GM12873 (cell line): ENCODE measurements at regions not wholly inside any gene's neighbourhood (a gene's known extent, or its start where the extent isn't known, plus 50 kb on each side); places are given as distances from the start of the nearest gene placed in this dataset.

ENCODE experiments used
- TF ChIP-seq, protein P1 (sequence below): IDR thresholded peaks from 2 replicates; pipeline ENCODE4 v1.5.1; 2012; ENCODE audit warnings: low read depth, mild to moderate bottlenecking, moderate library complexity, low read length, control low read depth; ENCODE audit not compliant: insufficient read depth; ENCODE audit errors: missing control alignments

GRCh38 chr10:3882855-3883254, 97.8 kb upstream of the KLF6 start:
- TF ChIP-seq, protein P1, sequence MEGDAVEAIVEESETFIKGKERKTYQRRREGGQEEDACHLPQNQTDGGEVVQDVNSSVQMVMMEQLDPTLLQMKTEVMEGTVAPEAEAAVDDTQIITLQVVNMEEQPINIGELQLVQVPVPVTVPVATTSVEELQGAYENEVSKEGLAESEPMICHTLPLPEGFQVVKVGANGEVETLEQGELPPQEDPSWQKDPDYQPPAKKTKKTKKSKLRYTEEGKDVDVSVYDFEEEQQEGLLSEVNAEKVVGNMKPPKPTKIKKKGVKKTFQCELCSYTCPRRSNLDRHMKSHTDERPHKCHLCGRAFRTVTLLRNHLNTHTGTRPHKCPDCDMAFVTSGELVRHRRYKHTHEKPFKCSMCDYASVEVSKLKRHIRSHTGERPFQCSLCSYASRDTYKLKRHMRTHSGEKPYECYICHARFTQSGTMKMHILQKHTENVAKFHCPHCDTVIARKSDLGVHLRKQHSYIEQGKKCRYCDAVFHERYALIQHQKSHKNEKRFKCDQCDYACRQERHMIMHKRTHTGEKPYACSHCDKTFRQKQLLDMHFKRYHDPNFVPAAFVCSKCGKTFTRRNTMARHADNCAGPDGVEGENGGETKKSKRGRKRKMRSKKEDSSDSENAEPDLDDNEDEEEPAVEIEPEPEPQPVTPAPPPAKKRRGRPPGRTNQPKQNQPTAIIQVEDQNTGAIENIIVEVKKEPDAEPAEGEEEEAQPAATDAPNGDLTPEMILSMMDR: peak; percentile 15

- TF ChIP-seq, protein P1: no peak
Observed at GRCh38 chr10:3881622-3882021, 96.6 kb upstream of the KLF6 start.

DNA sequence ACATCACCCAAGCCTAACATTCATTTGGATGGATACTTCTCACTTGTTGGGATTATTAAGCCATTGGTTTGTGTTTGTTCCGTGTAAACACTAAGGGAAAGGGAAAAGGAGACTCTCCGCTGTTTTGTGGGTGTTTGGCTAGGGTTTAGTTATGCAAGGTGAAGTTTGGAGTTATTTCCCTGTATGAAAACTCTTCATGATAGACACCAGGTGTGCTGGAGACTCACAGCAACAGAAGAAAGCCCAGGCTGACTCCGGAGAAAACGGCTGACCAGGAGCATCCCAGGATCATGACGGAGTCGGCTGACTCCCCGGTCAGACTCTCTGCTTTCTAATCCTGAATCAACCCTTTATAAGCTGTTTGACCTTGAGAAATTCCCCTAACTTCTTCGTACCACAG, 94.1 kb upstream of the KLF6 start:
- TF ChIP-seq, protein P1: no peak

- TF ChIP-seq, protein P1: no peak
Observed at GRCh38 chr10:3877211-3878000, 92.4 kb upstream of the KLF6 start.

GRCh38 chr10:3876350-3876962, 91.4 kb upstream of the KLF6 start:
- TF ChIP-seq, protein P1: no peak

GRCh38 chr10:3875842-3876235, 90.8 kb upstream of the KLF6 start:
- TF ChIP-seq, protein P1: no peak

DNA sequence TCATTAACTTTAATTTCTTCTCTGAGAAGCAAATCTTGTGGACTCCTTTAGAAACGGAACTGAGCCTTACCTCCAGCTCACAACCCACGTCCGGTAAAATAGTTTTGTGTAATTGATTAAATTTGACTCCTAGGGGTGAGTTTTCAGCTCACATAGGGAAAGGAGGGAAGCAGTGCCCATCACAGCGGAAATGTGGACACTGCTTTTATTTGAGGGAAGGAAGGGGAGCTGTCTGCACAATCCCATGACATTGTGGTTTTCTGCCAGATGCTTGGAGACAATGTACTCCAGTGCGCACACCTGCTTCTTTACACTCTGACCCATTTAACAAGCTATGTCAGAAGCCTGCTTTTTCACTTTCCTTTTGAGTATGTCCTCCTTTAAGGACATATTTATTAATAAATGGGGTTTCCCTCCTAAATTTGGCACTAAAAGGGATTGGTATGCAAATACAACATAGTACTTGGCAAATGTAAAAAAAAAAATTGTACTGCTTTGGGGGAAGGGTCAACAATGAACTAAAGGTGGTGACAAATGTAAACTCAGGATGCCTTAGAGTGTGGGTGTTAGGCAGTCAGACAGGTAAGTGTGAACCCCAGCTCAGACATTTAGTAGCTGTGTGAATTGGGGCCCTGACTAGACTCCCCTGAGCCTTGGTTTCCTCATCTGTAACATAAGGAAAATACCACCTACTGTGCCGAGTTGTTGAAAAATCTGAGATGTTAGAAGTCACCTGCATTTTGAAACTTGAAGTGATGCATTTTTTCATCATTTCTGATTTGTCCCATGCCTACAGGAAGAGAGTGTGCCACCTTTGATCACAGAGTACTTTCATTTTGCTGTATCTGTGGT, 90.2 kb upstream of the KLF6 start:
- TF ChIP-seq, protein P1: no peak
